GM18498 (cell line): ENCODE measurements at regions not wholly inside any gene's neighbourhood (a gene's known extent, or its start where the extent isn't known, plus 50 kb on each side); places are given as distances from the start of the nearest gene placed in this dataset.

Experiments used
- ATAC-seq: cut with Tn5 transposase; IDR thresholded peaks from one replicate; pipeline ENCODE4 v1.9.1; 2021; ENCODE audit warnings: mild to moderate bottlenecking, moderate library complexity; ENCODE audit not compliant: unreplicated experiment

DNA sequence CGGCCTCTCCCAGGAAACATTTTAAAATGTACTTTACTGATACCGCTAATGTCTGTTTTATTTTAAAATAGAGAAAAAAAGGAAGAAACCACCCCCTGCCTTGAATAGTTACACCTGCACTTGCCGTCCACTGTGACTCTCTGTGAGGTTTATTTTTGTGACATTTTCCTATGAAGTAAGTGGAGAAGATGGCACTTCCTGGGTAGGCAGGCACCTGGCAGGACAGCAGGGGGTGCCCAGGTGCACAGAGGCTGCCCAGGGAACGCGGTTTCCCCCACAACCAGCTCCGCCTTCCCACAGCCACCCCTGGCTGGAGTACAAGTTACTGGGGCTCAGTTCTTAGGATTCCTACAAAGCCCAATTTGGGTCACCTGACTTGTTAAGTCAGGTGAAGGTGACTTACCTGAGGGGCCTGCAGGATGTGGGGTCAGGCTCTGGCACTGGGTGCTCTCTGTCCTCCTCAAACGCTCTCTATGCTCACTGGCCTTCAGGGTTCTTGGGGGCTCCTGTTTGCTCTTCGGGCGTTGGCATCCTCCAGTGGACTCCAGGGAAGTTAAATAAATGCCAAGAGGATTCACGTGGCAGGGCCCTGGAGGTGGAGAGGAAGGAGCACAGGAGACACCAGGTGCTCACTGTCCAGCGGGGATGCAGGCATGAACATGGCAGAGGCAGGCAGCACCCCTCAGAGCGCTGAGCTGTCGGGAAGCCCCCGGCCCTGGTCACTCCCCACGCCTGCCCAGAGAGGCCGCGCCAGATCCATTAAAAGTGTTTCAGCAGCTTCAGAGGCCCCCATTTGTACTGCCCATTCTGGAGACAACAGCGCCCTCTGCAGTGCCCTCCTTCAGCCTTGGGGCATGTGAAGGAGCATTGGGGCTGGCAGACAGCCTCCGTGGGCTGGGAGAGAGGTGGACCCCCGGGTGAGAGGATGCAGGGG, 1021.2 kb downstream of the TBC1D22A start:
- ATAC-seq: no peak

DNA sequence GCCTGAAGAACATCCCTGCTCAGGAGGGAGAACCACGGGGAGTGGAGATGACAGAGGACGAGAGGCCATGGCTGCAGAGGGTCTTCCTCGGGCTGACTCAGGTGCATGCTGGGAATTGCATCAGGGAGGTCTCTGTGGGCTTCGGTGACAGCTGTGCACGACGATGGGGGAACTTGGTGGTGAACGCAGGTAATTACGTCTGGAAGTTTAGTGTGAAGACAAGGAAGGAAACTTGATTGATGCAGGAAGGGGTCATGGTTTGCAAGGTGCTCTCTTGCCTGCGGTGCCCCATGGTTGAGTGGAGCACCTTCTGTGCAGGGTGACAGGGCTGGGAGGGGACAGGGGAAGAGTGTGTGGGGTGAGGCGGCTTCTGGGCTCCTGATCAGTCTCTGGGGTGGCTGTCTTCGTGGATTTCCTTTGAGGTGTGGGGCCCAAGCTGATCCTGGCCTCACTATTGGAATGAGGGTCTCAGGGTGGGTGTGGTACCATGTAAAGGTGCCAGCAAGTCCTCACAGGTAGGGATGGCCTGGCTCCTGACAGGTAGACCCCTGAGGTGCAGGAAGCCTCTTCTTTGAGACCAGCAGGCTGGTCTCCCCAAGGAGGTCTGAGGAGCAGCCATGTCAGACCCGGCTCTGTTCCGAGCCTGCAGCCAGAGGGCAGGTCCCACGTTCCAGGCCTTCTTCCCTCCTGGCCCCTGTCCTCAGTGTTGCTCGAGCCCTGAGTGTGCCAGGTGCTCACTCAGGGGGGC, 1020.1 kb downstream of the TBC1D22A start:
- ATAC-seq: no peak

DNA sequence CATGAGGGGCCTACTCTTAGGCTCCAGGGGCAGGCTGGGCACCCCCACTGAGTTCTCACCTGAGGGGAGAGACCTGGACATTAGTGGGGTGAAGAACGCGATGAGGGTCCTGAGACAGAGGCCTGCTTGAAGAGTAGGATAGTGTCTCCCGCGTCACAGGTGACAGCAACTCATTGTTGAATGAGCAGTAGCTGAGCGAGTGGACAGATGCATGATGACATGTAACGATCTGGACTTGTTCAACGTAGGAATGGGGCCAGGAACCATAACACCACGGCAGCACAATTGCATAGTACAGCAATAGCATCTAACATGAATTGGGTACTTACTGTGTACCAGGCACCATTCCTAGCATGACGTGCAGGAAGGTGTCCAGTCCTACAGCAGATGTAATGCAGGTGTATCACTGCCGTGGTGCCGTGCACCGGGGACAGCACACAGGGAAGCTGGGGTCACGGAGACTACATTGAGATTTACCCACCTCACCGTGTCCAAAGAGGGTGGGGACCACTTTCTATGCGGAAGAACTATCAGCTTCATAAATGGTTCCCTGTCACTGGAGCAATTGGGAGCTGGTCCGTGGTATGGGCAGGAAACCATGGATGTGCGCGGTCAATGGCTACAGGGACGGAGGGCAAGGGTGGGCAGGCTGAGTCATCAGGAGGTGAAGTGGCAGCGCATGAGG, 1019.1 kb downstream of the TBC1D22A start:
- no peak for ATAC-seq

DNA sequence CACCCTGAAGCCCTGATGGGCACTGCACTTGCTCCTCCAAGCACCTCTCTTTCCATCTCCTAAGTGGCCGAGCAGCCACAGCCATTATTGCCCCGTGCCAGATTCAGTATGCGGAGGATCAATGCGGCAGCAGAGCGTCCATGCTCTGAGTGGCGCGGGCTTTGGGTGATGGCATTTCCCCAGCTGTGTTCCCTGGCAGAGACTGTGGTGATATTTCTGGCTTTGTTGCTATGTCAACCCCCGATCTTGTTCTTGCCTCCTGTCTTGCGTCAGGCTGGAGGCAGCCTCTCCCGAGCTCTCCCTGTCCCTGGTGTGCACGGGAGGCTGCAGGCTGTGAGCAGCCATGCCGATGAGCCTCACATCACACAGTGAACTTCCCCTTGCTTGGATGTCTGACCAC, 1018.6 kb downstream of the TBC1D22A start:
- no peak for ATAC-seq

DNA sequence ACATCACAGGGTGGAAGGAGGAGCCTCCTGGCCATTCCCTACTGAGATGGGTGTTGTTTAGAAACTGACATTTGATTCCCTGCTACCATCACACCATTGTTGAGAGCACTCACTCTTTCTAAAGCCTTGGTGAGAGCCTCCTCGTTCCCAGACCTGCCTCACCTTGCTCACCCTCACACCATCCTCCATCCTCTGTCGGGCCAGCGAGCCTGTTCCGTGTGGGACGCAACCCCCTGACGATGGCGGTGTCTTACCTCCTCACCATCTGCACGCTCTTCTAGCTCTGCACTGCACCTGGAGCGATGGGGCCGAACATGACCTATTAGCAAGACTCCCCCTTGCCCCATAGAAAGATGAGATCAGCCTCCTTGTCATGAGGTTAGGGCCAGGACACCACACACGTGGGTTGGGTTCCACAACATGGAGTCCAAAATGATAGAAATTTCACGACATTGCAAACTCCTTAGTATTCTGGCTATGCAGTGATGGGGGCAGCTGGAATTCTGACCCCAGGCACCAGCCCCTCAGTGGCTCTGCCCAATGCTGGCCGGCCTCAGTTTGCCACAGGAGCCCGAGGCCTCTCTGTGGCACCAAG, 1017.9 kb downstream of the TBC1D22A start:
- ATAC-seq: no peak

DNA sequence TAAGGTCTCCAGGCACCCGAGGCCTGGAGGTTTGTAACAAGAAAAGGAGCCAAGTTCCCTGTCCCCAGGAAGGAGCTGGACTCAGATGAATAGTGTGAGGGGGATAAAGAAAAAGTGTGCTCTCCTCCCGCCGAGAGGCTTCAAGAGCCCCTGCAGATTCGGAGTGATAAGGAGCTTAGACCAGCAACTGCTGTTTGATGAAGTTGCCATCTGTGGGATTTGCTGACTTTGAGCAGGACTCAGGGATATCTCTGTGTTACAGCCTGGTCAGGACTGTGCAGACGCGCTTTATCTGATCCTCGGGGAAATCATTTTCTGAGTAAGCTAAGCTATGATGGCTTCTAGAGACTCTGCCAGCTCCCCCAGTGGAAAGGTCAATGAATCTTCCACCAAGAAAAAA, 1017.0 kb downstream of the TBC1D22A start:
- no peak for ATAC-seq

DNA sequence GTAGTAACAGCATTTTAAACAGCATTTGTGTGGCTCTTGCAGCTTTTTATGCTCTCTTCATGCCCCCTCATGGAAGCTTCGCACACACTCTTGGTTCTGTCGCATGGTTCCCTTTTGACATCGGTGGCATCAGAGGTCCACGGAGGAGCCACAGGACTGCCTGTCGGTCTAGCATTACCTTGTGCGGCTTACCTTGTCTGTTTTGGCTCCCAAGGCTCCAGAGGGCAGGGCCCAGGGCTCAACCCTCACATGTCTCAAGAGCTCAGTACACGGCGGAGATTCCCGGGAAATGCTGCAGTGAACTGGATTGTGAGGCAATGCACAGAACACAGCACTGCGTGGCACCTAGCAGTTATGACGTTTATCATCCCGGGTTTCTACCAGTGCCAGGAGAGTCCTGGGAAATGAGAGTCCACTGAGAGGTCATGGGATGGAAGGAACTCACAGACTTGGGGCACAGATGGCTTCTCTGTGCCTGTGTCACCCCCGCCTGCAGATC, 1015.8 kb downstream of the TBC1D22A start:
- ATAC-seq: no peak

DNA sequence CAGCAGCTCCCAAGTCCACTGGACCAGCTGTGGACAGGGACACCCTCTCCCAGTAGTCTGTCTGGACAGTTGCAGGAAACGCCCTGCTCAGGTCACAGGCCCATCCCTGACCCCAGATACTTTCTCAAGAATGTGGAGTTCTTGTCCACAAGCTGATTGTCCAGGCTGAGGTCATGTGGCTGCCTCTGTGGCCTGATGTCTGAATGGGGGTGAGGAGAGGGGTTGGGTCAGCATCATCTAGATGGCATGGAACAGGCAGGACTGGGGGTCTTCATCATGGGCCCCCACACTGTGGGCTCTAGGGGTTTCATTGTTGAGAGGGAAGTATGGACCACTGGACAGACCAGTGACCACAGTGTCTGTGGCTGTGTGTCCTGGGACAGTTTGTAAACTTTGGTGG, 1015.0 kb downstream of the TBC1D22A start:
- ATAC-seq: no peak

DNA sequence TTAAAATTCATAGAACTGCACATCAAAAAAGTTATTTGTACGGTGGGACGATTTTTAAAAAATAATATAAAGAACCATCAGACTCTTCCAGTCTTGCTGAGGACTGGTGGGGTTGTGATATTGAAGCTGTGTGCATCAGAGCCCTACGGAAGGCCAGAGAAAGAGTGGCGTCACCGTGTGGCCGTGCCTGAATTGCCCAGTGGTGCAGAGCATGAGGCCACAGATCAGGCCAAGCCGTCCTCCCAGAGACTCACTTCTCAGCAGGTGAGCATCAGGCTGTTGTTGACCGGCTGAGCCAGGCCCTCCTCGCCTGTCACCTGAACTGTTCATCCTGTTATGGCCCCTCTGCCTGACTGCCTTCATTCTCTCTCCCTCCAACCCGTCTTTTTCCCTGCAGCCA, 1013.9 kb downstream of the TBC1D22A start:
- no peak for ATAC-seq

DNA sequence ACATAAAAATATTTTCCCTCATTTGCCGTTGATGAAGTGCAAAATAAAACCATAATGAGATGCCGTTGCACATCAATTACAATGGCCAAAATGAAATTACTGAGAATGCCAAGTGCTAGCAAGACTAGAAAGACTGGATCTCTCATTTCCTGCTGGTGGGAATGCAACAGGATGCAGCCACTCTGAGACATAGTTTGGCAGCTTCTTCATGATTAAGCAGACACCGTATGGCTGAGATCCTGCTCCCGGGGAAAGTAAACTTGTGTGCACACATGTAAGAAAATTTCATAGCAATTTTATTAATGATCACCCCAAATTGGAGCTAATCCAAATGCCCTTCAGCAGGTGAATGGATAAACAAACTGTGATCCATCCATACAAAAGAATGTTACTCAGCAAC, 1013.2 kb downstream of the TBC1D22A start:
- ATAC-seq: no peak

DNA sequence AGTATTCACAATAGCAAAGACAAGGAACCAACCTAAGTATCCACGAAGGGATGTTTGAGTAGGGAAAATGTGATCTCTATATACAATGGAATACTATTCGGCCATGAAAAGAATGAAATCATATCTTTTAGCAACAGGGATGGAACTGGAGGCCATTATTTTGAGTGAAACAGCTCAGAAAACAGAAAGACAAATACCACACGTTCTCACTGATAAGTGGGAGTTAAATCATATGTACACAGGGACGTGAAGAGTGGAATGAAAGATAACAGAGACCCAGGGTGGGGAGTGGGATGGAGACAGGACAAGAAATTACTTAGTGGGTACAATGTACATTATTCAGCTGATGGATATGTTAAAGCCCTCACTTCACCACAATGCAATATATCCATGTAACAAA, 1012.7 kb downstream of the TBC1D22A start:
- ATAC-seq: no peak

DNA sequence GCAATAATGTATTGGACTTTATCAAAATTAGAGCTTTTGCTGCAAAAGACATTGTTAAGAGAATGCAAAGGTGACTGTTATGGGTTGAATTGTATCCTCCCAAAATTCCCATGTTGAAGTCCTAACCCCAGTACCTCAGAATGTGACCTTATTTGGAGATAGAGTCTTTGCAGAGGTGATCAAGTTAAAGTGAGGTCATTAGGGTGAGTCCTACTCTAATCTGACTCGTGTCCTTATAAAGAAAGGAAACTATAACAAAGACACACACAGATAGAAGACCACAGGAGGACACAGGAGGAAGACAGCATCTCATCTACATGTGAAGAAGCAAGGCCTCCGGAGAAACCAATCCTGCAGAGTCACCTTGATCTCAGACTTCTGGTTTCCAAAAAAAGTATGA, 1011.2 kb downstream of the TBC1D22A start:
- ATAC-seq: no peak

DNA sequence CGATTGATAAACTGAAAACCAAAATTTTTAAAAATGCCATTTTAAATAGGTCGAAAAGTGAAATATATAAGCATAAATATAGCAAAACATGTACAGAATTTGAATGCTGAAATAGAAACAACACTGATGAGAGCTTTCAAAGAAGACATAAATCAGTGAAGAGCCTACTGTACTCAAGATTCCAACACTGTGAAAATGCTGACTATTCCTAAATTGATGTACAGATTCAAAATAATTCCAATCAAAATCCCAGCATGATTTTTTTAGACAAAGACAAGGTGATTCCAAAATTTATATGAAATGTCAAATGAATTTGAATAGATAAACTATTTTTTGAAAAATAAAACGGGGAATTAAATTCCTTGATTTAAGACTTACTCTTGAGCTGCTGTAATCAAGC, 1010.4 kb downstream of the TBC1D22A start:
- no peak for ATAC-seq

DNA sequence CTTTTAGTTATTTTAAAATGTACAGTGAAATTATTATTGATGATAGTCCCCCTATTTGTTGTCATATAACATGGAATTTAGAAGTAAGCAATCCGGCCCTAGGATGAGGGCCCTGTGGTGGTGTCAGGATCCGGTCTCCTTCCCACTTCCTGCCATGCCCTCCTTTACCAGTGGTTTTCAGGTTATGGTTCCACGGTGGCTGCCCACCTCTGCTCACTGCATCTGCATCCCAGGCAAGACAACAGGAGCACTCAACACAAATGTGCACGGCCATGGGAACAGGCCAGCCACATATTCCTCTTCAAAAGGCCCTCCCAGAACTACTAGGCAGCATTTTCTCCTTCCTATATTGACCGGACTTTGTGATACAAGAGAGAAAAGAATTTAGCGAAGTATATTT, 1007.2 kb downstream of the TBC1D22A start:
- no peak for ATAC-seq

DNA sequence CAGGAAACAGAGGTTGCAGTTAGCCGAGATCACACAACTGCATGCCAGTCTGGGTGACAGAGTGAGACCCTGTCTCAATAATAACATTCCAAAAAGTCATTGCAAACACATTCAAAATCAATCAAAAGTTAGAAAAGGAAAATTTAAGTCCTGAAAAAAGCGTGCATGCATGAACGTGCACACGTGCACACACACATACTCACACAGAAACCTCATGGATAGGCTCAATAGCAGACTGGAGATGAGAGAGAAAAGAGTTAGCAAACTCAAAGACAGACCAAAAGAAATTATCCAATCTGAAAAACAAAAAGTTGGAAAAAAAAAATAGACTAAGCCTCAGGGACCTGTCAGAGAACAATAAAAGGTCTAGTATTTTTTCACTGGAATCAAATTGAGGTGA, 1005.6 kb downstream of the TBC1D22A start:
- no peak for ATAC-seq

DNA sequence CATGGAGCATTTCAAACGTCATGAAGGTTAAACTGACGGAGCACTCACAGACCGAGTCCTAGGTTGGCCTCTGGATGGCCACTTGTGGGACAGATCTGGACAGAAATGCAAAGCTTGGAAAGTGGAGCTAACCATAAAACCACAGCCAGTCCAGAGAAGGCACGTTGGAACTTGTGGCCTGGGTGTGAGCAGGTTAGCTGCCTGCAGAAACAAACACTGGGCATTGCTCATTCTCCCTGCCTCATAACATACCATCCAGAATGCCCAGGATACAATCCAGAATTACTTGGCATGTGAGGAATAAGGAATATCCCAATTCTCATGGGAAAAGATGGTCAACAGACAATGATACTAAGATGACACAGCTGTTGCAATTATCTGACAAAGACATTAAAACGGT, 1005.0 kb downstream of the TBC1D22A start:
- ATAC-seq: no peak

DNA sequence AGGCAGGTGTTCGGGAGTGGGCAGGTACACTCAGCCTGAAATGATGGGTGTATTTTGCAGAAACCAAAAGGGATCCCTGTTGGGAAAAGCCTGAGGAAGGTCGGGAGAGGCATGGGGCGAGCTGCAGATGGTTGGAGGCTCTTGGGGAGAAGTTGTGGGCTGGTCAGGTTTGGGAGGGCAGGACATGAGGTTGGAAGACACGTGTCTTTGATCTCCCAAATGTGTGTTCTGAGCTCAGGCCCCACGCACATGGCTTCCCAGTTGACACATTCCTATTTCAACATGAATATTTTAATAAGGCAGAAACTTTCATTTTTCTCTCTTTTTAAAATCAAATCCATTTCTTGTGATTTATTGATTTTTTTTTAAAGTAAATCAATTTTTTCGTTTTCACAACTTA, 1003.3 kb downstream of the TBC1D22A start:
- no peak for ATAC-seq

DNA sequence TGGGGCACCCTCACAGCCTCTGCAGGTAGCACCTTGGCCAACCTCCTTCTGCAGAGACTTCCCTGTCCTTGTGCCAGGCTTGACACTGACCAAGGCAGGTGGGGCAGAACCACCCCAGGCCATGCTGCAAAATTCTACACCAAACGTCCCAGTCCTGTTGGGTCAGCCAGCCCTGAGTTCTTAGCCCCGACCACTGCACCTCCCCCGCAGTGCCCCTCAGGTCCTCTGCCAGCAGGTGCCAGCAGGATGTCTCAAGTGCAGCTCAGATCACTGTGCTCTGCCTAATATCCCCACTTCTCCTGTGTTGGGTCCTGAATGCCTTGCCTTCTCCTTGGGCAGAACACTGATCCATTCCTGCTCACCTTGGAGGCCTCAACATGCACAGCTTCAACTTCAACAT, 999.7 kb downstream of the TBC1D22A start:
- ATAC-seq: no peak

DNA sequence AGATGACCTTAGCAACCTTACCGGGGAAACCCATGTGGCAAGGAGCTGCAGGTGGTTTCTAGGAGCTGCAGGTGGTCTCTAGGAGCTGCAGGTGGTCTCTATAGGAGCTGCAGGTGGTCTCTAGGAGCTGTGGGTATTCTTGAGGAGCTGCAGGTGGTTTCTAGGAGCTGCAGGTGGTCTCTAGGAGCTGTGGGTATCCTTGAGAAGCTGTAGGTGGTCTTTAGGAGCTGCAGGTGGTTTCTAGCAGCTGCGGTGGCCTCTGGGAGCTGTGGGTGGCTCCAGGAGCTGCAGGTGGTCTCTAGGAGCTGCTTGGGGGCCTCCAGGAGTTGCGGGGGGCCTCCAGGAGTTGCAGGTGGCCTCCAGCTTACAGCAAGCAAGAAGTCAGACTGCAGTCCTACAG, 997.5 kb downstream of the TBC1D22A start:
- no peak for ATAC-seq

DNA sequence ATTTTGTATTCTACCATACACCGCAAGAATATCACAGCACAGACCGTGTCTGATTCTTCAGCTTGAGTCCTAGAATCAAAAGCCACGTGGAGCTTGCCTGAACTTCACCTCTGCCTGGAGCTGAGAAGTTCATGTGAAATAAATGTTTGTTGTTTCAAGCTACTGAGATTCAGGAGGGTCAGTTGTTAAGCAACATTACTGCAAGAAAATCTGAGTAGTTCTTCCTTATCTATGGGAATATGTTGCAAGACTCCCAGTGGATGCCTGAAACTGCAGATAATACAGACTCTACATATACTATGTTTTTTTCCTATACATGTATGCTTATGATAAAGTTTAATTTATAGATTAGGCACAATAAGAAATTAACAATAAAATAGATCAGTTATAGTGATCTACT, 995.3 kb downstream of the TBC1D22A start:
- no peak for ATAC-seq

DNA sequence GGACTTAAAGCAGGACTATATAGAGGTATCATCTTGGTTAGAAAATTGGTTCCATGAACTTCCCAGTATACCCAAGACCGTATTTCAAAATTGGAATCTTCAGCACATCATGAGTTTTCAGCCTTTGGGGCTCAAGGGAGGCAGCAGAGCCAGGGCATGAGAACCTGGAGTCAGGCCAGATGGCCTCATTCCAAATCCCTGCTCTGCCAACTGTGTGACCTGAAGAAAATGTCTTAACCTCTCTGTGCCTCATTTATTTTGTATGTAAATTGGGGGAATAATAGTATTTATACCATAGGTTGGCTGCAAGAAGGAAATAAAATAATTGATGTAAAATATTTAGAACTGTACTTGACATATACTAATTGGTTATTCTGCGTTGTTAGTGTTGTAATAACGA, 987.6 kb downstream of the TBC1D22A start:
- ATAC-seq: no peak
